ENCODE measurements at regions not wholly inside any gene's neighbourhood (a gene's known extent, or its start where the extent isn't known, plus 50 kb on each side); places are given as distances from the start of the nearest gene placed in this dataset.

DNA sequence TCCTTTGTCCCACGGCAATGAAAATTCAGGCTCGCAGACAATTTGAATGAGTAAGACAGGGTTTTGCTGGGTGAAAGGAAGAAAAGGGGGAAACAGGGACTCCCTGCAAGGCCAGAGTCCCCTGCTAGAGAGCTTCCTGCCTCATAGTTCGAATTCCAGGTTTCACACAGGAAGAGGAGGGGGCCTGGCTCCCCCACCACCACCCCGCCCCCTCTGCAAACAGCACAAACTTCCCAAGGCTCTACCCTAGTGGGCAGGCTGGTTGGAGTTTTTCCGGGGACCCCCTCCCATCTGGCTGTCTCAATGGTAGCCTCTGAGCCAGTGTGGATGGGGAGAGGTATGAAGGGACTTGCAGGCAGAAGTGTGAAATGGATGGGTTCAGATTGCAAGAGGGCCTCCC lies 57.4 kb upstream of the NEBL start:
- TF ChIP-seq ZNF274 (IDR thresholded peaks at IDR 0.05; ENCODE audit: low read depth, low read length): no peak
- no peak for TF ChIP-seq YY1 (IDR thresholded peaks at IDR 0.05; ENCODE audit: insufficient read depth, insufficient read length)

Data from NT2/D1 (cell line).